H1 (cell line): ENCODE measurements at regions not wholly inside any gene's neighbourhood (a gene's known extent, or its start where the extent isn't known, plus 50 kb on each side); places are given as distances from the start of the nearest gene placed in this dataset.

Experiments
- CTCF ChIA-PET: fragments of 300-600 bp; sonication (Branson Sonifier 250); formaldehyde crosslinking; loops from one replicate; lab custom pipeline; 2021; ENCODE audit not compliant: partially characterized antibody; lab: Charles Lee
- POLR2A ChIA-PET: fragments of 300-600 bp; sonication (Branson Sonifier 250); formaldehyde crosslinking; loops from one replicate; lab custom pipeline; 2021; ENCODE audit warnings: inconsistent platforms; ENCODE audit not compliant: partially characterized antibody; lab: Charles Lee
- DNase-seq, 2 experiments: peaks; one replicate each; pipeline versions ENCODE4 v3.0.0 to v3.0.0-alpha.2; 2010 to 2022; ENCODE audit warnings: low spot score in 2 of 2, low read depth in 1 of 2, mixed read lengths in 1 of 2
- FAIRE-seq: peaks from 2 replicates; lab custom pipeline; 2011; peaks lifted over from hg19 to GRCh38; lab: Jason Lieb, UNC
- H2AFZ ChIP-seq: 2 replicates; pipeline ENCODE4 v1.8.1; 2012; ENCODE audit warnings: low read length, inconsistent platforms
- H2AK5ac ChIP-seq: 2 replicates; pipeline ENCODE4 v1.6.1; 2013; ENCODE audit warnings: low read depth, low read length
- H2BK120ac ChIP-seq: replicated peaks from 2 replicates; pipeline ENCODE3; 2013; ENCODE audit warnings: low read depth, low read length, inconsistent platforms
- H2BK12ac ChIP-seq: 2 replicates; pipeline ENCODE4 v1.6.1; 2013; ENCODE audit warnings: low read depth, low read length
- H2BK15ac ChIP-seq: 2 replicates; pipeline ENCODE4 v1.6.1; 2013; ENCODE audit warnings: low read length
- H2BK20ac ChIP-seq: 2 replicates; pipeline ENCODE4 v1.6.1; 2013; ENCODE audit warnings: low read length
- H2BK5ac ChIP-seq: 2 replicates; pipeline ENCODE4 v1.6.1; 2013; ENCODE audit warnings: low read depth, low read length
- H3K14ac ChIP-seq: 2 replicates; pipeline ENCODE4 v1.6.1; 2013; ENCODE audit warnings: inconsistent platforms; ENCODE audit not compliant: insufficient read length
- H3K18ac ChIP-seq: 2 replicates; pipeline ENCODE4 v1.6.1; 2013; ENCODE audit warnings: low read length; ENCODE audit errors: extremely low read depth
- H3K23ac ChIP-seq: 2 replicates; pipeline ENCODE4 v1.6.1; 2013; ENCODE audit warnings: inconsistent platforms; ENCODE audit not compliant: insufficient read length
- H3K23me2 ChIP-seq: 2 replicates; pipeline ENCODE4 v1.6.1; 2013; ENCODE audit warnings: low read depth, low read length
- H3K27ac ChIP-seq: 2 replicates; pipeline ENCODE4 v1.6.1; 2011; ENCODE audit warnings: low read depth, low read length, inconsistent platforms
- H3K27me3 ChIP-seq, 4 experiments: replicated peaks in 1 of 4; 1 replicate in 1 of 4; 2 replicates in 3 of 4; pipeline versions ENCODE4 v1.6.1 to v1.8.1; 2011 to 2013; ENCODE audit warnings: low read length in 3 of 4, mild to moderate bottlenecking in 3 of 4, inconsistent platforms in 2 of 4, mixed read lengths in 2 of 4, moderate library complexity in 1 of 4; ENCODE audit not compliant: control insufficient read depth in 3 of 4, insufficient read depth in 3 of 4; ENCODE audit errors: extremely low read depth in 1 of 4
- H3K36me3 ChIP-seq, 4 experiments: 2 replicates each; pipeline versions ENCODE4 v1.6.1 to v1.8.1; 2011 to 2013; ENCODE audit warnings: mild to moderate bottlenecking in 4 of 4, low read length in 3 of 4, moderate library complexity in 2 of 4, control low read depth in 1 of 4, inconsistent platforms in 1 of 4; ENCODE audit not compliant: insufficient read depth in 4 of 4, control insufficient read depth in 2 of 4
- H3K4ac ChIP-seq: replicated peaks from 2 replicates; pipeline ENCODE3; 2013; ENCODE audit warnings: low read length, low read depth, mixed read lengths, inconsistent platforms; ENCODE audit not compliant: insufficient read length
- H3K4me1 ChIP-seq, 4 experiments: replicated peaks in 1 of 4; 1 replicate in 1 of 4; 2 replicates in 3 of 4; pipeline versions ENCODE4 v1.6.1 to v1.8.1; 2011 to 2013; ENCODE audit warnings: low read length in 3 of 4, inconsistent platforms in 2 of 4, mixed read lengths in 1 of 4; ENCODE audit not compliant: insufficient read depth in 4 of 4, control insufficient read depth in 3 of 4
- H3K4me2 ChIP-seq, 2 experiments: 2 replicates each; pipeline versions ENCODE4 v1.6.1 to v1.8.1; 2011 to 2013; ENCODE audit warnings: low read depth in 2 of 2, low read length in 2 of 2, control low read depth in 1 of 2, inconsistent platforms in 1 of 2, mild to moderate bottlenecking in 1 of 2; ENCODE audit not compliant: insufficient read depth in 1 of 2
- H3K4me3 ChIP-seq, 4 experiments: fragments of 200-600, 300-600 bp in 1 of 4; sonication (generic), shearing (Covaris generic), sonication (Bioruptor Twin) in 1 of 4; 2 replicates each; pipeline versions ENCODE4 v1.5.1 to v1.8.1; 2011 to 2016; ENCODE audit warnings: low read length in 4 of 4, low read depth in 3 of 4, control low read depth in 2 of 4, inconsistent platforms in 2 of 4, mild to moderate bottlenecking in 2 of 4, mixed read lengths in 1 of 4, moderate library complexity in 1 of 4; ENCODE audit not compliant: insufficient read depth in 2 of 4; ENCODE audit errors: extremely low read depth in 1 of 4
- H3K56ac ChIP-seq: replicated peaks from 2 replicates; pipeline ENCODE3; 2013; ENCODE audit warnings: low read depth, mild to moderate bottlenecking, mixed read lengths, low read length, inconsistent platforms; ENCODE audit not compliant: insufficient read length
- H3K79me1 ChIP-seq: 2 replicates; pipeline ENCODE4 v1.6.1; 2013; ENCODE audit warnings: low read depth, low read length, control low read depth
- H3K79me2 ChIP-seq, 2 experiments: 2 replicates each; pipeline versions ENCODE4 v1.6.1 to v1.8.1; 2012 to 2013; ENCODE audit warnings: low read length in 2 of 2, mild to moderate bottlenecking in 2 of 2, inconsistent platforms in 1 of 2; ENCODE audit not compliant: insufficient read depth in 2 of 2, control insufficient read depth in 1 of 2
- H3K9ac ChIP-seq, 4 experiments: replicated peaks in 1 of 4; 1 replicate in 1 of 4; 2 replicates in 3 of 4; pipeline versions ENCODE4 v1.6.1 to v1.8.1; 2011 to 2013; ENCODE audit warnings: low read depth in 3 of 4, low read length in 3 of 4, control low read depth in 2 of 4, mild to moderate bottlenecking in 2 of 4, moderate library complexity in 2 of 4, inconsistent platforms in 1 of 4; ENCODE audit errors: extremely low read depth in 1 of 4
- H3K9me3 ChIP-seq, 2 experiments: 2 replicates each; pipeline versions ENCODE4 v1.6.1 to v1.8.1; 2012 to 2013; ENCODE audit warnings: mild to moderate bottlenecking in 2 of 2, moderate library complexity in 2 of 2, control low read depth in 1 of 2, inconsistent platforms in 1 of 2, low read depth in 1 of 2, low read length in 1 of 2, mixed read lengths in 1 of 2; ENCODE audit not compliant: insufficient read depth in 2 of 2
- H4K20me1 ChIP-seq, 2 experiments: replicated peaks in 1 of 2; 2 replicates each; pipeline versions ENCODE3 to v1.8.1; 2011 to 2013; ENCODE audit warnings: inconsistent platforms in 2 of 2, low read length in 2 of 2, mild to moderate bottlenecking in 1 of 2; ENCODE audit not compliant: insufficient read depth in 2 of 2, control insufficient read depth in 1 of 2
- H4K5ac ChIP-seq: 2 replicates; pipeline ENCODE4 v1.6.1; 2013; ENCODE audit warnings: low read length, low read depth, mixed read lengths, inconsistent platforms; ENCODE audit not compliant: insufficient read length
- H4K8ac ChIP-seq: 2 replicates; pipeline ENCODE4 v1.8.0; 2013; ENCODE audit warnings: mild to moderate bottlenecking, moderate library complexity, low read length, inconsistent platforms; ENCODE audit not compliant: insufficient read depth; ENCODE audit errors: extremely low read depth
- H4K91ac ChIP-seq: replicated peaks from 2 replicates; pipeline ENCODE3; 2013; ENCODE audit warnings: low read length, mixed read lengths, inconsistent platforms; ENCODE audit not compliant: insufficient read length
- CREB1 ChIP-seq: IDR thresholded peaks from 2 replicates; pipeline ENCODE4 v1.6.1; 2012; ENCODE audit warnings: inconsistent platforms
- CTBP2 ChIP-seq: IDR thresholded peaks from 2 replicates; pipeline ENCODE4 v1.7.0; 2011; ENCODE audit warnings: borderline replicate concordance, mild to moderate bottlenecking, moderate library complexity, mixed read lengths, low read length; ENCODE audit not compliant: insufficient read depth, insufficient read length
- CTCF ChIP-seq, 3 experiments: IDR thresholded peaks; 1 replicate in 2 of 3; 2 replicates in 1 of 3; pipeline versions ENCODE4 v1.5.1 to v1.6.1; 2011; ENCODE audit warnings: low read length in 3 of 3, mild to moderate bottlenecking in 3 of 3, inconsistent platforms in 2 of 3, low read depth in 1 of 3, moderate library complexity in 1 of 3; ENCODE audit not compliant: insufficient read depth in 1 of 3; ENCODE audit errors: control extremely low read depth in 1 of 3
- MAFK ChIP-seq: IDR thresholded peaks from 2 replicates; pipeline ENCODE4 v1.6.1; 2012; ENCODE audit warnings: low read depth, mild to moderate bottlenecking, improper control_type of control experiment, low read length
- RBBP5 ChIP-seq: IDR thresholded peaks from 2 replicates; pipeline ENCODE4 v1.7.1; 2012; ENCODE audit warnings: low read depth, mild to moderate bottlenecking, inconsistent platforms, low read length, moderate library complexity, borderline replicate concordance
- RFX5 ChIP-seq: IDR thresholded peaks from 2 replicates; pipeline ENCODE4 v1.6.1; 2011; ENCODE audit warnings: low read depth, low read length, improper control_type of control experiment, borderline replicate concordance
- RNF2 ChIP-seq: fragments of 200-900, 300-1000 bp; sonication (generic); IDR thresholded peaks from 2 replicates; pipeline ENCODE4 v1.7.1; 2016; ENCODE audit warnings: borderline replicate concordance, low read depth, mild to moderate bottlenecking, antibody characterized with exemption, low read length; ENCODE audit not compliant: poor library complexity, severe bottlenecking; ENCODE audit errors: missing control alignments
- SIRT6 ChIP-seq: IDR thresholded peaks from one replicate; pipeline ENCODE4 v1.7.1; 2012; ENCODE audit warnings: low read length, inconsistent platforms
- SP1 ChIP-seq: IDR thresholded peaks from 2 replicates; pipeline ENCODE4 v1.6.1; 2011; ENCODE audit warnings: low read depth, low read length
- SP4 ChIP-seq: IDR thresholded peaks from 2 replicates; pipeline ENCODE4 v1.6.1; 2012; ENCODE audit warnings: low read length, inconsistent platforms
- TEAD4 ChIP-seq: IDR thresholded peaks from 2 replicates; pipeline ENCODE4 v1.6.1; 2012; ENCODE audit warnings: low read depth, low read length, inconsistent platforms, mixed read lengths
- YY1 ChIP-seq: IDR thresholded peaks from 2 replicates; pipeline ENCODE4 v1.6.1; 2011; ENCODE audit warnings: low read depth, mild to moderate bottlenecking, low read length
- ZNF274 ChIP-seq: IDR thresholded peaks from 2 replicates; pipeline ENCODE4 v1.7.0; 2012; ENCODE audit warnings: low read length, borderline replicate concordance; ENCODE audit errors: extremely low read depth
- WGBS, 2 experiments: shearing (Covaris generic) in 1 of 2; methylation state at CpG; one replicate each; pipeline versions ENCODE4 v1.1.6 to v1.1.7; 2013 to 2015; ENCODE audit warnings: low lambda C conversion rate in 2 of 2, mixed read lengths in 2 of 2, inconsistent platforms in 1 of 2, low coverage in 1 of 2, missing lambda C conversion rate in 1 of 2; ENCODE audit not compliant: insufficient replicate concordance in 2 of 2, insufficient coverage in 1 of 2, insufficient read length in 1 of 2; ENCODE audit errors: extremely low coverage in 1 of 2, missing lambda C conversion rate in 1 of 2; 5-methylcytosine and 5-hydroxymethylcytosine counted together

- Histone ChIP-seq H3K4me1 (peaks cover 3 to 14% (median 4%) of the 10 kb centered on the region in 4 experiments; a peak in 5 of 7 replicates), H4K5ac (no peak overlapping the region), H3K18ac (no peak overlapping the region), H2BK20ac (no peak overlapping the region), H3K9ac (no peak overlapping the region), H3K9me3 (peaks cover 7 to 9% of the 10 kb centered on the region in 2 experiments; a peak in 1 of 4 replicates), H3K23me2 (no peaks in the 10 kb centered on the region), H2AK5ac (no peak overlapping the region), H3K27ac (no peak overlapping the region), H4K20me1 (peaks cover 0 to 2% of the 10 kb centered on the region in 2 experiments), H3K36me3 (no peaks in the 10 kb centered on the region), H2BK5ac (no peak overlapping the region), H3K79me2 (no peaks in the 10 kb centered on the region; a peak in 1 of 4 replicates), H3K4ac (no peak overlapping the region), H3K4me2 (no peak overlapping the region), H3K23ac (no peak overlapping the region), H3K4me3 (no peak overlapping the region), H3K27me3 (no peaks in the 10 kb centered on the region), H3K56ac (no peak overlapping the region), H2BK12ac (no peak overlapping the region), H3K79me1 (peaks cover 4% of the 10 kb centered on the region), H2BK15ac (no peak overlapping the region), H2BK120ac (no peak overlapping the region), H4K8ac (no peak overlapping the region), H4K91ac (no peak overlapping the region), H3K14ac (no peak overlapping the region), H2AFZ (no peak overlapping the region)
- ChIA-PET CTCF (interaction anchor here (0.5 to 4.9 kb wide), 2 partner anchors 11 to 65 kb away, joined by 3 to 29 read pairs; no protein-coding TSS in a partner anchor), POLR2A (no interaction called here)
- WGBS, 2 experiments: 89% methylated on average over 12 of the region's 12 CpGs; no CpG with 5 or more reads in 1 of the 2 experiments
- DNase-seq: no peak
- no peak for FAIRE-seq
- TF ChIP-seq RFX5 (no peak), SP4 (no peak), ZNF274 (no peak), RNF2 (no peak), SIRT6 (no peak), RBBP5 (no peak), TEAD4 (no peak), CTBP2 (no peak), YY1 (no peak), CREB1 (no peak), SP1 (no peak), CTCF (IDR thresholded peaks at IDR 0.05; ENCODE audit: control extremely low read depth in 1 of 3, insufficient read depth in 1 of 3, low read depth in 1 of 3, low read length in 3 of 3) (no peak), MAFK (no peak)
Observed at GRCh38 chr11:70931430-70931829, 320.9 kb downstream of the SHANK2 start.
